GM12878 (cell line): ENCODE measurements at regions not wholly inside any gene's neighbourhood (a gene's known extent, or its start where the extent isn't known, plus 50 kb on each side); places are given as distances from the start of the nearest gene placed in this dataset.

Source experiments
- ATAC-seq: fragments of 200-7000 bp; cut with Tn5 transposase; 3 replicates; pipeline ENCODE4 v1.9.1; 2020; ENCODE audit warnings: mild to moderate bottlenecking, moderate library complexity
- BruUV-seq: library from RNA; stranded (reverse); fragments of 400-500 nt; replicated peaks from 2 replicates; lab custom pipeline; 2021; lab: Mats Ljungman, UMichigan
- CTCF ChIA-PET: fragments of 300-600 bp; sonication (Branson Sonifier 250); formaldehyde crosslinking; extraction: SDS; loops from one replicate; lab custom pipeline; 2021; ENCODE audit warnings: inconsistent platforms; lab: Yijun Ruan, JAX
- POLR2A ChIA-PET: fragments of 350-600 bp; formaldehyde crosslinking; extraction: SDS; loops from one replicate; lab custom pipeline; 2021; ENCODE audit warnings: inconsistent platforms; lab: Charles Lee
- RAD21 ChIA-PET: fragments of 300-600 bp; sonication (Branson Sonifier 250); formaldehyde crosslinking; loops from one replicate; lab custom pipeline; 2023; ENCODE audit warnings: antibody characterized with exemption; ENCODE audit not compliant: unreplicated experiment; lab: Charles Lee
- SMC1A ChIA-PET: fragments of 300-600 bp; sonication (Branson Sonifier 250); formaldehyde crosslinking; loops from one replicate; lab custom pipeline; 2023; ENCODE audit not compliant: unreplicated experiment, uncharacterized antibody; lab: Charles Lee
- DNase-seq: peaks from one replicate; pipeline ENCODE4 v3.0.0-alpha.2; 2011; ENCODE audit warnings: low read depth, low spot score
- FAIRE-seq: peaks from 3 replicates; lab custom pipeline; 2011; peaks lifted over from hg19 to GRCh38; lab: Jason Lieb, UNC
- H2AFZ ChIP-seq: 2 replicates; pipeline ENCODE4 v1.6.0; 2011; ENCODE audit warnings: low read depth, low read length, control low read depth; ENCODE audit not compliant: control insufficient read depth
- H3K27ac ChIP-seq: 2 replicates; pipeline ENCODE4 v1.5.1; 2011; ENCODE audit warnings: control low read depth; ENCODE audit not compliant: control insufficient read depth, insufficient read depth
- H3K27me3 ChIP-seq, 2 experiments: replicated peaks in 1 of 2; 2 replicates each; pipeline versions ENCODE4 v1.6.0 to v1.6.1; 2011; ENCODE audit warnings: low read length in 1 of 2; ENCODE audit not compliant: control insufficient read depth in 2 of 2, insufficient read depth in 2 of 2
- H3K36me3 ChIP-seq, 2 experiments: 2 replicates each; pipeline ENCODE4 v1.5.1; 2011; ENCODE audit warnings: low read length in 1 of 2; ENCODE audit not compliant: control insufficient read depth in 2 of 2, insufficient read depth in 2 of 2
- H3K4me1 ChIP-seq: 2 replicates; pipeline ENCODE4 v1.6.1; 2011; ENCODE audit warnings: mild to moderate bottlenecking, low read length, moderate library complexity, mixed read lengths; ENCODE audit not compliant: control insufficient read depth, insufficient read depth
- H3K4me2 ChIP-seq: 2 replicates; pipeline ENCODE4 v1.6.0; 2011; ENCODE audit warnings: control low read depth; ENCODE audit not compliant: control insufficient read depth, insufficient read depth
- H3K4me3 ChIP-seq: fragments of 200-600 bp; sonication (generic); 2 replicates; pipeline ENCODE4 v1.5.1; 2016
- H3K79me2 ChIP-seq: 2 replicates; pipeline ENCODE4 v1.6.0; 2011; ENCODE audit warnings: low read length; ENCODE audit not compliant: control insufficient read depth, insufficient read depth
- H3K9ac ChIP-seq: 2 replicates; pipeline ENCODE4 v1.8.0; 2011; ENCODE audit warnings: low read length, control low read depth, mixed read lengths; ENCODE audit not compliant: control insufficient read depth, insufficient read depth
- H3K9me3 ChIP-seq: replicated peaks from 3 replicates; pipeline ENCODE4 v1.5.1; 2011; ENCODE audit warnings: mild to moderate bottlenecking, low read length; ENCODE audit not compliant: control insufficient read depth, insufficient read depth
- H4K20me1 ChIP-seq: 2 replicates; pipeline ENCODE4 v1.6.0; 2011; ENCODE audit not compliant: control insufficient read depth, insufficient read depth
- CREB1 ChIP-seq: IDR thresholded peaks from 2 replicates; pipeline ENCODE4 v1.6.1; 2012; ENCODE audit warnings: low read depth, mild to moderate bottlenecking, inconsistent platforms
- EGR1 ChIP-seq, 2 experiments: IDR thresholded peaks; 1 replicate in 1 of 2; 2 replicates in 1 of 2; pipeline ENCODE4 v1.6.1; 2011 to 2012; ENCODE audit warnings: low read depth in 2 of 2, low read length in 2 of 2, borderline replicate concordance in 1 of 2, mild to moderate bottlenecking in 1 of 2, moderate library complexity in 1 of 2
- FOXK2 ChIP-seq: fragments of 450-650 bp; IDR thresholded peaks from 2 replicates; pipeline ENCODE4 v1.6.1; 2017; ENCODE audit warnings: mild to moderate bottlenecking, moderate library complexity
- KDM1A ChIP-seq: fragments of 200-600 bp; sonication (generic); IDR thresholded peaks from 2 replicates; pipeline ENCODE4 v1.6.1; 2016; ENCODE audit warnings: borderline replicate concordance
- MYC ChIP-seq: IDR thresholded peaks from 2 replicates; pipeline ENCODE4 v1.6.1; 2011; ENCODE audit warnings: mild to moderate bottlenecking, low read length, moderate library complexity, inconsistent platforms; ENCODE audit not compliant: insufficient read depth, insufficient replicate concordance, insufficient read length, severe bottlenecking
- PAX8 ChIP-seq: fragments of 450-650 bp; IDR thresholded peaks from 2 replicates; pipeline ENCODE4 v1.6.1; 2017; ENCODE audit warnings: mild to moderate bottlenecking, moderate library complexity
- PRDM15 ChIP-seq: fragments of 450-650 bp; formaldehyde crosslinking; IDR thresholded peaks from 2 replicates; pipeline ENCODE4 v1.4.0; 2020; ENCODE audit warnings: mild to moderate bottlenecking, moderate library complexity
- RAD51 ChIP-seq: fragments of 450-650 bp; IDR thresholded peaks from 2 replicates; pipeline ENCODE4 v1.6.1; 2016; ENCODE audit warnings: moderate library complexity, mild to moderate bottlenecking, inconsistent platforms
- SIX5 ChIP-seq: IDR thresholded peaks from 2 replicates; pipeline ENCODE4 v1.6.1; 2011; ENCODE audit warnings: mild to moderate bottlenecking, low read depth, low read length, moderate library complexity; ENCODE audit not compliant: severe bottlenecking
- SUZ12 ChIP-seq: fragments of 200-600 bp; sonication (generic); IDR thresholded peaks from one replicate; pipeline ENCODE4 v1.6.1; 2018; ENCODE audit warnings: antibody characterized with exemption, mild to moderate bottlenecking; ENCODE audit not compliant: unreplicated experiment
- TAF1 ChIP-seq: IDR thresholded peaks from 2 replicates; pipeline ENCODE4 v1.6.1; 2011; ENCODE audit warnings: mild to moderate bottlenecking, low read depth, low read length, borderline replicate concordance
- ZBED1 ChIP-seq: IDR thresholded peaks from 2 replicates; pipeline ENCODE4 v1.6.1; 2016; ENCODE audit warnings: borderline replicate concordance
- WGBS: methylation state at CpG from one replicate; pipeline ENCODE4 v1.1.6; 2016; ENCODE audit warnings: low lambda C conversion rate; ENCODE audit not compliant: insufficient replicate concordance, insufficient coverage; ENCODE audit errors: missing lambda C conversion rate; 5-methylcytosine and 5-hydroxymethylcytosine counted together
- in situ Hi-C: fragments of 300-500 bp; cut with MboI; formaldehyde crosslinking; loops from 9 replicates; pipeline ENCODE4 v1.14.3; 2018; ENCODE audit warnings: mixed read lengths
- intact Hi-C: fragments of 100-400 bp; cut with micrococcal nuclease; formaldehyde crosslinking; loops from one replicate; pipeline ENCODE4 v1.14.2; 2022; ENCODE audit not compliant: unreplicated experiment
- TF ChIP-seq, protein P1 (sequence below): fragments of 450-650 bp; IDR thresholded peaks from 2 replicates; pipeline ENCODE4 v1.6.1; 2017; ENCODE audit warnings: mild to moderate bottlenecking, moderate library complexity
- TF ChIP-seq, protein P2 (sequence below): fragments of 450-650 bp; IDR thresholded peaks from 2 replicates; pipeline ENCODE4 v1.6.1; 2017; ENCODE audit warnings: mild to moderate bottlenecking

GRCh38 chr4:116223040-116223732 lies 862.2 kb downstream of the TRAM1L1 start (continued):
- TF ChIP-seq, protein P1, sequence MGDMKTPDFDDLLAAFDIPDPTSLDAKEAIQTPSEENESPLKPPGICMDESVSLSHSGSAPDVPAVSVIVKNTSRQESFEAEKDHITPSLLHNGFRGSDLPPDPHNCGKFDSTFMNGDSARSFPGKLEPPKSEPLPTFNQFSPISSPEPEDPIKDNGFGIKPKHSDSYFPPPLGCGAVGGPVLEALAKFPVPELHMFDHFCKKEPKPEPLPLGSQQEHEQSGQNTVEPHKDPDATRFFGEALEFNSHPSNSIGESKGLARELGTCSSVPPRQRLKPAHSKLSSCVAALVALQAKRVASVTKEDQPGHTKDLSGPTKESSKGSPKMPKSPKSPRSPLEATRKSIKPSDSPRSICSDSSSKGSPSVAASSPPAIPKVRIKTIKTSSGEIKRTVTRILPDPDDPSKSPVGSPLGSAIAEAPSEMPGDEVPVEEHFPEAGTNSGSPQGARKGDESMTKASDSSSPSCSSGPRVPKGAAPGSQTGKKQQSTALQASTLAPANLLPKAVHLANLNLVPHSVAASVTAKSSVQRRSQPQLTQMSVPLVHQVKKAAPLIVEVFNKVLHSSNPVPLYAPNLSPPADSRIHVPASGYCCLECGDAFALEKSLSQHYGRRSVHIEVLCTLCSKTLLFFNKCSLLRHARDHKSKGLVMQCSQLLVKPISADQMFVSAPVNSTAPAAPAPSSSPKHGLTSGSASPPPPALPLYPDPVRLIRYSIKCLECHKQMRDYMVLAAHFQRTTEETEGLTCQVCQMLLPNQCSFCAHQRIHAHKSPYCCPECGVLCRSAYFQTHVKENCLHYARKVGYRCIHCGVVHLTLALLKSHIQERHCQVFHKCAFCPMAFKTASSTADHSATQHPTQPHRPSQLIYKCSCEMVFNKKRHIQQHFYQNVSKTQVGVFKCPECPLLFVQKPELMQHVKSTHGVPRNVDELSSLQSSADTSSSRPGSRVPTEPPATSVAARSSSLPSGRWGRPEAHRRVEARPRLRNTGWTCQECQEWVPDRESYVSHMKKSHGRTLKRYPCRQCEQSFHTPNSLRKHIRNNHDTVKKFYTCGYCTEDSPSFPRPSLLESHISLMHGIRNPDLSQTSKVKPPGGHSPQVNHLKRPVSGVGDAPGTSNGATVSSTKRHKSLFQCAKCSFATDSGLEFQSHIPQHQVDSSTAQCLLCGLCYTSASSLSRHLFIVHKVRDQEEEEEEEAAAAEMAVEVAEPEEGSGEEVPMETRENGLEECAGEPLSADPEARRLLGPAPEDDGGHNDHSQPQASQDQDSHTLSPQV = no peak
- no peak for TF ChIP-seq RAD51
- no peak for TF ChIP-seq KDM1A
- TF ChIP-seq PAX8 = no peak
- TF ChIP-seq, protein P2, sequence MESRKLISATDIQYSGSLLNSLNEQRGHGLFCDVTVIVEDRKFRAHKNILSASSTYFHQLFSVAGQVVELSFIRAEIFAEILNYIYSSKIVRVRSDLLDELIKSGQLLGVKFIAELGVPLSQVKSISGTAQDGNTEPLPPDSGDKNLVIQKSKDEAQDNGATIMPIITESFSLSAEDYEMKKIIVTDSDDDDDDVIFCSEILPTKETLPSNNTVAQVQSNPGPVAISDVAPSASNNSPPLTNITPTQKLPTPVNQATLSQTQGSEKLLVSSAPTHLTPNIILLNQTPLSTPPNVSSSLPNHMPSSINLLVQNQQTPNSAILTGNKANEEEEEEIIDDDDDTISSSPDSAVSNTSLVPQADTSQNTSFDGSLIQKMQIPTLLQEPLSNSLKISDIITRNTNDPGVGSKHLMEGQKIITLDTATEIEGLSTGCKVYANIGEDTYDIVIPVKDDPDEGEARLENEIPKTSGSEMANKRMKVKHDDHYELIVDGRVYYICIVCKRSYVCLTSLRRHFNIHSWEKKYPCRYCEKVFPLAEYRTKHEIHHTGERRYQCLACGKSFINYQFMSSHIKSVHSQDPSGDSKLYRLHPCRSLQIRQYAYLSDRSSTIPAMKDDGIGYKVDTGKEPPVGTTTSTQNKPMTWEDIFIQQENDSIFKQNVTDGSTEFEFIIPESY = no peak
- no peak for TF ChIP-seq ZBED1

GRCh38 chr4:116217781-116218180 lies 867.6 kb downstream of the TRAM1L1 start:
- Histone ChIP-seq H3K4me3 (no peak overlapping the region), H3K4me1 (no peaks in the 10 kb centered on the region), H3K36me3 (no peaks in the 10 kb centered on the region), H3K4me2 (no peak overlapping the region), H3K27me3 (no peaks in the 10 kb centered on the region), H3K9me3 (no peaks in the 10 kb centered on the region), H3K79me2 (no peaks in the 10 kb centered on the region), H3K27ac (no peak overlapping the region), H2AFZ (no peak overlapping the region), H3K9ac (no peak overlapping the region), H4K20me1 (no peaks in the 10 kb centered on the region)
- intact Hi-C loops (no loop called here), in situ Hi-C loops (no loop called here)
- FAIRE-seq = no peak
- SMC1A ChIA-PET = no interaction called here
- WGBS = 0% methylated on average over 2 of the region's 2 CpGs
- RAD21 ChIA-PET = no interaction called here
- CTCF ChIA-PET = no interaction called here
- no peak for DNase-seq
- TF ChIP-seq FOXK2 (no peak), MYC (no peak), CREB1 (no peak), EGR1 (IDR thresholded peaks at IDR 0.05; ENCODE audit: borderline replicate concordance in 1 of 2, low read depth in 2 of 2, low read length in 2 of 2) (no peak), SUZ12 (no peak), PRDM15 (CRISPR knock-in tag) (no peak), SIX5 (no peak), TAF1 (no peak)
- ATAC-seq = no peak
- POLR2A ChIA-PET = no interaction called here
- no TSS peak for BruUV-seq
